ENCODE measurements at regions not wholly inside any gene's neighbourhood (a gene's known extent, or its start where the extent isn't known, plus 50 kb on each side); places are given as distances from the start of the nearest gene placed in this dataset.

DNA sequence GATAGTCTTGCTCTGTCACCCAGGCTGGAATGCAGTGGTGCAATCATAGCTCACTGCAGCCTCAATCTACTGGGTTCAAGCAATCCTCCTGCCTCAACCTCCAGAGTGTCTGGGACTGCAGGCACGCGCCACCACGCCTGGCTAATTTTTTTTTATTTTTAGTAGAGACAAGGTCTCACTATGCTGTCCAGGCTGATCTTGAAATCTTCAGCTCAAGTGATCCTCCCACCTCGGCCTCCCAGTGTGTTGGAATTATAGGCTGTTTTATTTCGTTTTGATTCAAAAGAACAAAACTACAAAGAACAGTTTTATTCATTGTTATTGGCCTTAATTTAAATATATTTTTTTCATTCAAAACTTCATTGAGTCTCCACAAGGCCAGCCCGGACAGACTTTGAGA is 109.8 kb upstream of the NFE2L3 start:
- TF ChIP-seq, protein P1, sequence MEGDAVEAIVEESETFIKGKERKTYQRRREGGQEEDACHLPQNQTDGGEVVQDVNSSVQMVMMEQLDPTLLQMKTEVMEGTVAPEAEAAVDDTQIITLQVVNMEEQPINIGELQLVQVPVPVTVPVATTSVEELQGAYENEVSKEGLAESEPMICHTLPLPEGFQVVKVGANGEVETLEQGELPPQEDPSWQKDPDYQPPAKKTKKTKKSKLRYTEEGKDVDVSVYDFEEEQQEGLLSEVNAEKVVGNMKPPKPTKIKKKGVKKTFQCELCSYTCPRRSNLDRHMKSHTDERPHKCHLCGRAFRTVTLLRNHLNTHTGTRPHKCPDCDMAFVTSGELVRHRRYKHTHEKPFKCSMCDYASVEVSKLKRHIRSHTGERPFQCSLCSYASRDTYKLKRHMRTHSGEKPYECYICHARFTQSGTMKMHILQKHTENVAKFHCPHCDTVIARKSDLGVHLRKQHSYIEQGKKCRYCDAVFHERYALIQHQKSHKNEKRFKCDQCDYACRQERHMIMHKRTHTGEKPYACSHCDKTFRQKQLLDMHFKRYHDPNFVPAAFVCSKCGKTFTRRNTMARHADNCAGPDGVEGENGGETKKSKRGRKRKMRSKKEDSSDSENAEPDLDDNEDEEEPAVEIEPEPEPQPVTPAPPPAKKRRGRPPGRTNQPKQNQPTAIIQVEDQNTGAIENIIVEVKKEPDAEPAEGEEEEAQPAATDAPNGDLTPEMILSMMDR (conservative IDR thresholded peaks at IDR 0.05; ENCODE audit: low read length) = no peak
- no peak for TF ChIP-seq EZH2phosphoT487 (IDR thresholded peaks at IDR 0.05; ENCODE audit: borderline replicate concordance, low read depth, low read length)

All from OCI-LY7 (cell line).